ENCODE measurements at regions not wholly inside any gene's neighbourhood (a gene's known extent, or its start where the extent isn't known, plus 50 kb on each side); places are given as distances from the start of the nearest gene placed in this dataset.

- TF ChIP-seq, protein P1, sequence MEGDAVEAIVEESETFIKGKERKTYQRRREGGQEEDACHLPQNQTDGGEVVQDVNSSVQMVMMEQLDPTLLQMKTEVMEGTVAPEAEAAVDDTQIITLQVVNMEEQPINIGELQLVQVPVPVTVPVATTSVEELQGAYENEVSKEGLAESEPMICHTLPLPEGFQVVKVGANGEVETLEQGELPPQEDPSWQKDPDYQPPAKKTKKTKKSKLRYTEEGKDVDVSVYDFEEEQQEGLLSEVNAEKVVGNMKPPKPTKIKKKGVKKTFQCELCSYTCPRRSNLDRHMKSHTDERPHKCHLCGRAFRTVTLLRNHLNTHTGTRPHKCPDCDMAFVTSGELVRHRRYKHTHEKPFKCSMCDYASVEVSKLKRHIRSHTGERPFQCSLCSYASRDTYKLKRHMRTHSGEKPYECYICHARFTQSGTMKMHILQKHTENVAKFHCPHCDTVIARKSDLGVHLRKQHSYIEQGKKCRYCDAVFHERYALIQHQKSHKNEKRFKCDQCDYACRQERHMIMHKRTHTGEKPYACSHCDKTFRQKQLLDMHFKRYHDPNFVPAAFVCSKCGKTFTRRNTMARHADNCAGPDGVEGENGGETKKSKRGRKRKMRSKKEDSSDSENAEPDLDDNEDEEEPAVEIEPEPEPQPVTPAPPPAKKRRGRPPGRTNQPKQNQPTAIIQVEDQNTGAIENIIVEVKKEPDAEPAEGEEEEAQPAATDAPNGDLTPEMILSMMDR (IDR thresholded peaks at IDR 0.05; ENCODE audit: low read depth, low read length), result no peak
- TF ChIP-seq MAX (IDR thresholded peaks at IDR 0.05; ENCODE audit: low read depth, low read length), result no peak
These were observed 348.6 kb downstream of the TNS1 start for GRCh38 chr2:217654168-217654567.

Measured in NB4 (cell line).